ENCODE measurements at regions not wholly inside any gene's neighbourhood (a gene's known extent, or its start where the extent isn't known, plus 50 kb on each side); places are given as distances from the start of the nearest gene placed in this dataset.
A peak's percentile ranks its signal among the peaks of the same experiment; 100 is the strongest.

GRCh38 chr7:46157931-46158330, 236.9 kb upstream of the IGFBP3 start:
- no peaks in the 10 kb centered on the region for H3K27me3 ChIP-seq (ENCODE audit: insufficient read depth, low read length)
- H3K9ac ChIP-seq (ENCODE audit: low read length), result no peak overlapping the region
- DNase-seq (ENCODE audit: low read depth) (no peak), FAIRE-seq (no peak)
- H3K79me2 ChIP-seq (ENCODE audit: insufficient read depth, low read length), result no peaks in the 10 kb centered on the region
- no peak overlapping the region for H2AFZ ChIP-seq (ENCODE audit: low read depth, low read length)
- H3K9me3 Mint-ChIP-seq (ENCODE audit: unreplicated experiment), result peaks cover 3% of the 10 kb centered on the region
- H3K27me3 Mint-ChIP-seq (ENCODE audit: low read depth, unreplicated experiment), result no peaks in the 10 kb centered on the region
- H3K36me3 ChIP-seq (ENCODE audit: insufficient read depth, low read length), result no peaks in the 10 kb centered on the region
- TF ChIP-seq CTCF (IDR thresholded peaks at IDR 0.05; ENCODE audit: insufficient read depth, low read depth, low read length) (no peak), EZH2 (IDR thresholded peaks at IDR 0.05; ENCODE audit: insufficient read depth, low read length) (no peak)
- H3K27ac ChIP-seq (ENCODE audit: low read depth, low read length), result no peak overlapping the region
- no peak overlapping the region for H3K27ac Mint-ChIP-seq (ENCODE audit: unreplicated experiment)
- no peak overlapping the region for H3K4me3 ChIP-seq (ENCODE audit: insufficient read depth, low read depth, low read length)
- H4K20me1 ChIP-seq (ENCODE audit: insufficient read depth, low read length), result no peaks in the 10 kb centered on the region
- H3K4me1 Mint-ChIP-seq (ENCODE audit: low read depth, unreplicated experiment), result peaks cover 15% of the 10 kb centered on the region
- no peak overlapping the region for H3K4me2 ChIP-seq (ENCODE audit: low read length)
- H3K9me3 ChIP-seq (ENCODE audit: insufficient read depth, low read depth, low read length), result no peaks in the 10 kb centered on the region
- no peak overlapping the region for H3K4me3 Mint-ChIP-seq (ENCODE audit: unreplicated experiment)
- no peaks in the 10 kb centered on the region for H3K36me3 Mint-ChIP-seq (ENCODE audit: low read depth, unreplicated experiment)
- H3K4me1 ChIP-seq (ENCODE audit: insufficient read depth, low read length), result peaks cover 2% of the 10 kb centered on the region

- Histone ChIP-seq H3K4me3 (ENCODE audit: insufficient read depth, low read depth, low read length) (no peak overlapping the region), H3K27me3 (ENCODE audit: insufficient read depth, low read length) (no peaks in the 10 kb centered on the region), H2AFZ (ENCODE audit: low read depth, low read length) (no peak overlapping the region), H3K79me2 (ENCODE audit: insufficient read depth, low read length) (no peaks in the 10 kb centered on the region), H3K4me2 (ENCODE audit: low read length) (no peak overlapping the region), H4K20me1 (ENCODE audit: insufficient read depth, low read length) (no peaks in the 10 kb centered on the region), H3K27ac (ENCODE audit: low read depth, low read length) (no peak overlapping the region), H3K4me1 (ENCODE audit: insufficient read depth, low read length) (no peaks in the 10 kb centered on the region), H3K36me3 (ENCODE audit: insufficient read depth, low read length) (no peaks in the 10 kb centered on the region), H3K9me3 (ENCODE audit: insufficient read depth, low read depth, low read length) (no peaks in the 10 kb centered on the region), H3K9ac (ENCODE audit: low read length) (no peak overlapping the region)
- Mint-ChIP-seq H3K27ac (ENCODE audit: unreplicated experiment) (no peak overlapping the region), H3K27me3 (ENCODE audit: low read depth, unreplicated experiment) (no peaks in the 10 kb centered on the region), H3K36me3 (ENCODE audit: low read depth, unreplicated experiment) (no peaks in the 10 kb centered on the region), H3K4me3 (ENCODE audit: unreplicated experiment) (no peak overlapping the region), H3K4me1 (ENCODE audit: low read depth, unreplicated experiment) (peaks cover 13% of the 10 kb centered on the region), H3K9me3 (ENCODE audit: unreplicated experiment) (peaks cover 3% of the 10 kb centered on the region)
- TF ChIP-seq EZH2 (IDR thresholded peaks at IDR 0.05; ENCODE audit: insufficient read depth, low read length), result no peak
- no peak for TF ChIP-seq CTCF (IDR thresholded peaks at IDR 0.05; ENCODE audit: insufficient read depth, low read depth, low read length)
- DNase-seq (ENCODE audit: low read depth) (no peak), FAIRE-seq (no peak)
These were observed 236.3 kb upstream of the IGFBP3 start for GRCh38 chr7:46157404-46157803.

- H4K20me1 ChIP-seq (ENCODE audit: insufficient read depth, low read length), result no peaks in the 10 kb centered on the region
- no peaks in the 10 kb centered on the region for H3K79me2 ChIP-seq (ENCODE audit: insufficient read depth, low read length)
- Mint-ChIP-seq H3K36me3 (ENCODE audit: low read depth, unreplicated experiment) (no peaks in the 10 kb centered on the region), H3K4me3 (ENCODE audit: unreplicated experiment) (no peak overlapping the region), H3K27ac (ENCODE audit: unreplicated experiment) (no peak overlapping the region), H3K4me1 (ENCODE audit: low read depth, unreplicated experiment) (peaks cover 9% of the 10 kb centered on the region), H3K27me3 (ENCODE audit: low read depth, unreplicated experiment) (no peaks in the 10 kb centered on the region), H3K9me3 (ENCODE audit: unreplicated experiment) (peaks cover 3% of the 10 kb centered on the region)
- H3K4me2 ChIP-seq (ENCODE audit: low read length), result no peak overlapping the region
- H3K9me3 ChIP-seq (ENCODE audit: insufficient read depth, low read depth, low read length), result no peaks in the 10 kb centered on the region
- H3K36me3 ChIP-seq (ENCODE audit: insufficient read depth, low read length), result no peaks in the 10 kb centered on the region
- FAIRE-seq (peak; percentile 55), DNase-seq (ENCODE audit: low read depth) (no peak)
- no peak overlapping the region for H3K4me3 ChIP-seq (ENCODE audit: insufficient read depth, low read depth, low read length)
- no peak overlapping the region for H2AFZ ChIP-seq (ENCODE audit: low read depth, low read length)
- H3K27ac ChIP-seq (ENCODE audit: low read depth, low read length), result no peak overlapping the region
- TF ChIP-seq CTCF (IDR thresholded peaks at IDR 0.05; ENCODE audit: insufficient read depth, low read depth, low read length) (no peak), EZH2 (IDR thresholded peaks at IDR 0.05; ENCODE audit: insufficient read depth, low read length) (no peak)
- no peaks in the 10 kb centered on the region for H3K27me3 ChIP-seq (ENCODE audit: insufficient read depth, low read length)
- no peak overlapping the region for H3K9ac ChIP-seq (ENCODE audit: low read length)
- no peaks in the 10 kb centered on the region for H3K4me1 ChIP-seq (ENCODE audit: insufficient read depth, low read length)
These were observed 235.8 kb upstream of the IGFBP3 start for GRCh38 chr7:46156853-46157252.
